Fibroblast of skin of right quadriceps (primary cell): ENCODE measurements at regions not wholly inside any gene's neighbourhood (a gene's known extent, or its start where the extent isn't known, plus 50 kb on each side); places are given as distances from the start of the nearest gene placed in this dataset.
"Not testable (repeated sequence)": the region's sequence is repeated elsewhere in the genome, so short reads cannot be mapped to it uniquely, and the experiment has no call there.

ENCODE experiments used
- DNase-seq: peaks from one replicate; pipeline ENCODE4 v3.0.0-alpha.2; 2013

DNA sequence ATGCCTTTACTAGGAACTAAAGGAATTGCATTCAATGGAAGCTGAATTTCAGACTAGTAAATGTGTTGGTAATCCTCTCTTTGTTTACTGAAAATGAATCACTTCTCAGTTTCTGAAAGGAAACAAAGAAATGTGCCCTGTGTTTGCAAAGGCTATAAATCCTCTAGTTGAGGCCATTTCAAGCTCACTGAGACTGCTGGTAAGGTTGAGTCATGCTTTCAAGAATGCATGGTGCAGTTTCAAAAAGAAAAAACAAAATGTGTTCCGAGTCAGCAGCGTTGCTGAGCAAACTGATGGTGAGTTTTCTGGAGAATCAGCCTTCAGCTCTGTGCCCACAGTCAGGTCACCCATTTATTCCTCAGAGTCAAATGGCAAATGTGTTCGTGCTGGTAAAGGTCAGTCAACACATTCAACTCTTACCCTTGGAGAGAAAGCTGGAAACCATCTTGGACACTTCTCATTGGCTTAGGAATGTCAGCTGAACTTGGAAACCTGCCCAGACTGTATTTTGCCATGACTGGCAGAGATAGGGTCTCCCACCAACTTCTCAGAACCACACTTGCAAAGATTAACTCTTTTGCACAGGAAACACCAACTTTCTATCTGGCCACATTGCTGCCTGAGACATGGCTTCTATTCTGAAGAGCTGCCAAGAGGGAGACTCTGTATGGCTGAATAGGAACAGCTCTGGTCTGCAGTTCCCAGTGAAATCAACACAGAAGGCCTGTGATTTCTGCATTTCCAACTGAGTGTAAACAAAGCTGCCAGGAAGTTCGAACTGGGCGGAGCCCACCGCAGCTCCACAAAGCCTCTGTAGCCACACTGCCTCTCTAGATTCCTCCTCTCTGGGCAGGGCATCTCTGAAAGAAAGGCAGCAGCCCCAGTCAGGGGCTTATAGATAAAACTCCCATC is 484.4 kb downstream of the ATP23 start:
- peak; percentile 97 for DNase-seq

GRCh38 chr12:58426437-58426836 is 485.1 kb downstream of the ATP23 start:
- not testable (repeated sequence) for DNase-seq

- DNase-seq = peak; percentile 49
Measured at GRCh38 chr12:58433959-58434358, 486.3 kb downstream of the LRIG3 start.

DNA sequence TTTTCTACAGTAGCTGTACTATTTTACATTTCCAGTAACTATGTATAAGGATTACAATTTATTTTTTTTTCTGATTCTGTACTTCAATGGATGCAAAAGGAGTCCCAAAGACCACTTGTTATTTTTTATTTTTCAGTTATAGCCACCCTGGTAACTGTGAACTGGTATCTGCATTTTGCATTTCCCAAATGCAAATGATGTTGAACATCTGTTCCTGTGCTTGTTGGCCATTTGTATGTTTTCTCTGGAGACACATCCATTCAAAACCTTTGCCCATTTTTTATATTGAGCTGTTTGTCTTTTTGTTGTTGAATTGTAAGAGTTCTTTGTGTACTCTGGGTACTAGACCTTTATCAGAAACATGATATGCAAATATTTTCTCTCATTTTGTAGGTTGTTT is 485.6 kb downstream of the LRIG3 start:
- no peak for DNase-seq

GRCh38 chr12:58435647-58436046 is 484.7 kb downstream of the LRIG3 start:
- no peak for DNase-seq

DNA sequence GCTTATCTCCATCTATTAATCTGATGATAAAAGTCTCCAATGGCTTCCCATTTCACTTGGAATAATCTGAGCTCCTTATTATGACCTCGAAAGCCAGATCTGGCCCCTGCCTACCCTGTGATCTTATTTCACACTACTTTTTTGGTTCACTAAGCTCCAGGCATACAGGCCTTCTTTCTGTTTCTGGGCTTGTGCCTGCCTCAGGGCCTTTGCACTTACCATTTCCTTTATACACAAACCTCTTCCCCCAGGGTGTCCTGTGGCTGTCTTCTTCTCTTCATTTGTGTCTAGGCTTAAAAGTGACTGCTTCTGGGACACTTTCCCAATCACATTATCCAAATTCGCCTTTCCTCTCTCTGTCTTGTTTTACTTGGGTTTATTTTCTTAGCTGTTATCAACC is 478.8 kb downstream of the LRIG3 start:
- DNase-seq = no peak

GRCh38 chr12:58443273-58443980 is 476.9 kb downstream of the LRIG3 start:
- DNase-seq = peak; percentile 28

GRCh38 chr12:58443981-58444371 is 476.3 kb downstream of the LRIG3 start:
- DNase-seq = peak; percentile 14

- DNase-seq = no peak
Measured at GRCh38 chr12:58450868-58451482, 469.3 kb downstream of the LRIG3 start.

- peak; percentile 54 for DNase-seq
Measured at GRCh38 chr12:58452546-58452945, 467.8 kb downstream of the LRIG3 start.

DNA sequence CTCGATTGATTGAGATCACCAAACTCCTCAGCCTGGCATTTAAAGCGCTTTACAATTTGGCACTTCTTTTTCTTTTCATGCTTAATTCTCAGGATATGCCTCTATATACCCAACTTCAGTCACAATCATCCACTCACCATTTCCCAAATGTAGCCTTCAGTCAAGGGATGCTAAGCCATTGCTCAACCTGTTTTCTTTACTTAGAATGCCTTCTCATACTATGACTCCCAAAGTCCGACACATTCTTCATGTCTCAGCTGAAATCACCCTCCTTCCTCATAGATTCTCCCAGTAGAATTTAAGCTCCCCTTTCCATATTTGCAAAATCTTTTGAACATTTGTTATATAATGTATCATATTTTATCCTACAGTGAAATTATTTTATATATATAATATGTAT is 467.0 kb downstream of the LRIG3 start:
- DNase-seq = no peak

GRCh38 chr12:58455136-58455535 is 465.2 kb downstream of the LRIG3 start:
- no peak for DNase-seq

DNA sequence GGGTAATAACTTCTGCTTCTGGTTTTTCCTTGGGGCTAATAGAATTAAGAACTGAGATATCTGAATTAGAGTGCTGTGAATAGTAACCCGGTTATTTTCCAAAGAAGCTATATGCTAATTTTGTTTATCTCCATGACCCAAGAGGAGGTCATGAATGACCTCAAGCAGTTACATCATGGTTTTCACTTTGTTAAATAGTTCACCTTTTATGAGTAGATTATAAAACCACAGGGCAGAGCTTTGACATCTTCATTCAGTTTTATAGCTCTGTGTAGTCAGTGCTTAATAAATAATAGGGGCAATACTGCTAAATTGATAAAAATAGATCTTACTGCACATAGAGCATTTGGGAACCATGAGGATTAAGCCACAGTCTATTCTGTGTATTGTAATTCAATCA is 462.2 kb downstream of the LRIG3 start:
- no peak for DNase-seq

DNA sequence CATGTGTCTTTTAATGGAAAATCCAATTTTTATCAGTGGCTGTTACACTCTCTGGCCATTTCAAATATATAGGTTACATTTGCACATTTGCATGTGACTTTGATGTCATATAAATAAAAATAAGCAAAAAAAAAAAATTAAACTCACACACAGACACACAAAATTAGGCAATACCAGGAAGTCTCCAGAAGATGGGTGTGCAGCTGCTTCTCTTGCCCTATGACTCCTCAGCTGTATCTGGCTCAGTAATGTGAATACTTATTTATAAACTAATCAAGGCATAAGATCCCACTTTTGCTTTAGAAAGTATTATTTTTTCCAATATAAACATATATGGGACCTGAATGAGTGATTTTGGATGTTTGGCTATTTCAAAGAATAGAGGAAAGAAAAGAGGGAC is 461.1 kb downstream of the LRIG3 start:
- DNase-seq = no peak

DNA sequence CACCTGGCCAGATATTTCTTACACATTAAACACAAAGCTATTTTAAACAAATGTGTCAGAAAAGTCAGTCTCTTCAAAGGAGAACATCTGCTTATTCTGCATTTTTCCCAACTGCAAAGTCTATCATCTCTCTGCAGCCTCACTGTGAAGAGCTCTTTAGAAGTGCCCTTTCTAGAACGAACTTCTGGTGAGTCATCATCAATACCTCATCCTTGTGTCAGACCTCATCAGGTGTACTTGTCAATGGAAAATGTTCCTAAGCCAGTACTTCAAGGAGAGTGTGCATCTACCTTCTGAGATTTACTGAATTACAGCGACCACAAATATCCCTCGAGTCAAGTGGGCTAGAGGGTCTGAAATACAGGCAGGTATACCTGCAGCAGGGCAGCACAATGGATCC is 457.3 kb downstream of the LRIG3 start:
- no peak for DNase-seq

DNA sequence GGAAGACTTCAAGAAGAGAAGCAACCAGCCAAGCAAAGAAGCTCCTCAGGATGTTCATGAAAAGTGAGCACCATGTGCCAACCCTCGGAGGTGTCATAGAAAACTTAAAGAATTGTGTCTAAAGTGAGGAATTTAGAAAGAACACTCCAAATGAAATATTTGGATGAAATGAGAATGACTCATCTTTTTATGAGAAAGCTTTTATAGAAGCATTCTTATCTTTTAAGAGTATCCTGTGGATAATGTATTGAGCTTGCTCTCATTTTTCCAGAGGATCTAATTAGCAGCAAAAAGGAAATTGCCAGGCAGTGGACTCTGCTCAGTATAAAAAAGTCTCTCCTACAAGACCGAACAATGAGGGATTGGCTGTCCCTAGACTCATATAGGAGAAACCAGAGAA is 454.9 kb downstream of the LRIG3 start:
- DNase-seq = peak; percentile 28

GRCh38 chr12:58470266-58471010 is 449.9 kb downstream of the LRIG3 start:
- no peak for DNase-seq

- DNase-seq = no peak
Measured at GRCh38 chr12:58479401-58479800, 440.9 kb downstream of the LRIG3 start.

DNA sequence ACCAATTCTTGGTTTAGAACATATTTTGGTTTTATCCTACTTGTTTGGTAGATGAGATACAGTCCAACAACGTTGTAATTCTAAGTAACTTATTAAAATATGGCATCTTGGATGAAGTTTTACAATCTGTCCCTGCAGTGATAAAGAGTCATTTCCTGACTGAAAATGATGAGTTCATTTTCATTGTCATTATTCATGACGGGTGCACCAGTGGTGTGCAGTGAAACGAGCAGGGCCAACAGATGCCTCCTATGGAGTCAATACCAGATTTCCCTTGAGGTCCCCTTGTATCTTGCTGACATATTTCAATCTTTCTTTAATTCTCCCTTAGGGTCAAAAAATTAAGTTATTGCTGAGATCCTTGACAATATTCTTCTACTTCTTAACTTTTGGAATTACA is 438.5 kb downstream of the LRIG3 start:
- DNase-seq = no peak

DNA sequence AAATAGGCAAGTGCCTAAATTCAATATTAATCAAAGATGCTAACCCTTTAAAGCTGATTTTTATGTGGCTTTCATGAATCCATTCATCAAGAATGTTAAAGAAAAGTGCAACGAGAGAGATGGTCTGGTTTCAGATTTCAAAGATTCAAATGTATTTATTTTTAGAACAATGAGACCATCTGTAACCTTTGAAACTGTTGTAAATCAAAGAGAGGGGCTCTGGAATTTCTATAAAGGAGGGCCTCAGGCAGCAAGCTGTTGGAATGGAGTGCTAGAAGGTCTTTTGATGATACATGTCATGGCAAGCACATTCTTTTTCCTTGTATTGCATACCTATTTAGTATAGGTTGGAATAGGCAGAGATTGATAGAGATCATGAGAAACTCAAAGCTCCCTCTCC is 433.0 kb downstream of the LRIG3 start:
- DNase-seq = peak; percentile 69

- DNase-seq = peak; percentile 57
Measured at GRCh38 chr12:58487678-58488161, 432.6 kb downstream of the LRIG3 start.

GRCh38 chr12:58489394-58489793 is 430.9 kb downstream of the LRIG3 start:
- no peak for DNase-seq

DNA sequence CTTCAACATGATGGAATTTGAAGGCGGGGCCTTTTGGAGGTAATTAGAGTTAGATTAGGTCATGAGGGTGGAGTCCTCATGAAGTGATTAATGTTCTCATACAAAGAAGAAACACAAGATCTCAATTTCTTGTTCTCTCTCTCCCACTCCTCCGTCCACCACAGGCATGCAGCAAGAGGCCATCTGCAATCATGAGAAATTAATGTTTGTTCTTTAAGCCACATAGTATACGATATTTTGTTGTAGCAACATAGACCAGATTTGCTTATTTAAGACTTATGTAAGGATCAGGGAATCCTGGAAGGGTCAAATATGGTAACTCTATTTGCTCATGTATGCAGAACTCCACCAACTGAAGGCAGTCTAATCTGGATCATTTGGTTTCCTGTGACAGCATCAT is 429.0 kb downstream of the LRIG3 start:
- peak; percentile 82 for DNase-seq
